D721Med (cell line): ENCODE measurements at regions not wholly inside any gene's neighbourhood (a gene's known extent, or its start where the extent isn't known, plus 50 kb on each side); places are given as distances from the start of the nearest gene placed in this dataset.

ENCODE experiments used
- DNase-seq: peaks from one replicate; pipeline ENCODE4 v3.0.0; 2011; ENCODE audit warnings: low spot score; ENCODE audit not compliant: insufficient read length
- FAIRE-seq: peaks from 2 replicates; lab custom pipeline; 2011; peaks lifted over from hg19 to GRCh38; lab: Jason Lieb, UNC
- CTCF ChIP-seq: IDR thresholded peaks from 2 replicates; pipeline ENCODE4 v1.5.1; 2012; ENCODE audit warnings: mild to moderate bottlenecking, control low read depth; ENCODE audit not compliant: insufficient read depth; ENCODE audit errors: missing control alignments

DNA sequence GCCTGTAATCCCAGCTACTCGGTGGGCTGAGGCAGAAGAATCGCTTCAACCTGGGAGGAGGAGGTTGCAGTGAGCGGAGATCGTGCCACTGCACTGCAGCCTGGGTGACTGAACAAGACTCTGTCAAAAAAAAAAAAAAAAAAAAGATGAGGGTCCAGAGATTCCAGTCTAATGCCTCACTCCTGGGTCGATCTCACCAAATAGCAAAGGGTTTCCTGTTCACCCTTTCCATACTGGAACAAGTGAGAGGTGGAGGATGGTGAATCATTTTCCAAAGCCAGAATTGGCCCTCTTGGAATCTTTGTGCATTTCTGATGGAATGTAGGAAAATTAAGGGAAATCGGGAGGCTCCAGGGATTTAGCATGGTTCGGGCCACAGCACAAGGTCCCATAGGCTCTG, 58.1 kb upstream of the ZNF648 start:
- no peak for FAIRE-seq
- TF ChIP-seq CTCF: no peak
- no peak for DNase-seq

DNA sequence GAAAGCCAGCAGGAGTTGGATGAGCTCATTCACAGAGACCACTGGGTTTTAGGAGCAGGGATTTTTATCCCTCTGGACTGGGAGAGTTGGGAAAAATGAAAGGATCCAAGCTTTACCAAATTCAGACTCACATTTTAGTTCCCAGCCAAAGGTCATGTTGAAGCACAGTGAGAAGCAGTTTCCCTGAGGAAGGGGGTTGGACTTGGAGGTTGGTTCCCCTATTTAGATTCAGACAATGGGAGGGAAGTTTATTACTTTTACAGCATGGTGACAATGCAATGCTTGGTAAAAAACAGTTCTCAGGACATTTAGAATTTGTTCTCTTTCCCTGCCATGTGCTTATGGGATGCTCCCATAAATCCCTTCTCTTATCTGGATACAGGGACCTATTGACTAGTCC, 57.3 kb upstream of the ZNF648 start:
- no peak for DNase-seq
- FAIRE-seq: no peak
- TF ChIP-seq CTCF: no peak

- TF ChIP-seq CTCF: no peak
- DNase-seq (no peak), FAIRE-seq (no peak)
Observed at GRCh38 chr1:182114627-182115023, 53.1 kb upstream of the ZNF648 start.

- no peak for TF ChIP-seq CTCF
- DNase-seq (no peak), FAIRE-seq (no peak)
Observed at GRCh38 chr1:182113879-182114626, 52.5 kb upstream of the ZNF648 start.

- DNase-seq (no peak), FAIRE-seq (no peak)
- no peak for TF ChIP-seq CTCF
Observed at GRCh38 chr1:182111496-182111895, 50.0 kb upstream of the ZNF648 start.
